Motor neuron (in vitro differentiated cells): ENCODE measurements at regions not wholly inside any gene's neighbourhood (a gene's known extent, or its start where the extent isn't known, plus 50 kb on each side); places are given as distances from the start of the nearest gene placed in this dataset.
"Not testable (repeated sequence)": the region's sequence is repeated elsewhere in the genome, so short reads cannot be mapped to it uniquely, and the experiment has no call there.

Experiments
- ATAC-seq, 8 experiments: fragments of 200-7000 bp; cut with Tn5 transposase; replicated peaks in 6 of 8; 2 replicates each; pipeline ENCODE4 v1.8.0; 2021; ENCODE audit warnings: mild to moderate bottlenecking in 8 of 8, moderate library complexity in 8 of 8
- H3K27ac ChIP-seq, 2 donors: fragments of 250-450 bp; sonication (Bioruptor Pico); 2 replicates each; pipeline ENCODE4 v1.9.0; 2021; ENCODE audit warnings: antibody characterized with exemption in 2 of 2, mild to moderate bottlenecking in 2 of 2, moderate library complexity in 1 of 2
- H3K4me1 ChIP-seq, 2 donors: fragments of 250-450 bp; sonication (Bioruptor Pico); replicated peaks in 1 of 2; 2 replicates each; pipeline ENCODE4 v1.6.1; 2021; ENCODE audit warnings: antibody characterized with exemption in 2 of 2, mild to moderate bottlenecking in 2 of 2, moderate library complexity in 1 of 2
- H3K4me3 ChIP-seq, 5 donors: fragments of 250-450 bp; sonication (Bioruptor Pico); 2 replicates each; pipeline ENCODE4 v1.9.0; 2021; ENCODE audit warnings: antibody characterized with exemption in 5 of 5, mild to moderate bottlenecking in 5 of 5, moderate library complexity in 4 of 5
- WGBS, 10 experiments: fragments of 450-650 bp; shearing (Covaris generic); methylation state at CpG; one replicate each; pipeline ENCODE4 v1.0.0; 2022; 5-methylcytosine and 5-hydroxymethylcytosine counted together
- in situ Hi-C, 9 experiments: fragments of 400-800 bp; cut with MboI; loops; one replicate each; pipeline ENCODE4 v1.15.0; 2021; ENCODE audit warnings: low sequenced_read_pairs in 9 of 9, low pct_unique_long_range_greater_than_20kb in 2 of 9; ENCODE audit not compliant: unreplicated experiment in 9 of 9

- ATAC-seq = peak in 1 of 8 experiments; percentile 19
- H3K4me1 ChIP-seq = peaks cover 0 to 9% of the 10 kb centered on the region in 2 donors
- in situ Hi-C loops = no loop called here
- no peak overlapping the region for H3K4me3 ChIP-seq
- H3K27ac ChIP-seq = no peak overlapping the region
- 17 to 80% (median 47%) methylated on average over 1 to 3 of the region's 4 CpGs; no CpG with 5 or more reads in 4 of the 10 experiments for WGBS, 10 experiments
These were observed 135.4 kb upstream of the SOD1 start for GRCh38 chr21:31524140-31524539.

GRCh38 chr21:31521515-31521914 lies 138.0 kb upstream of the SOD1 start:
- H3K27ac ChIP-seq = no peak overlapping the region
- ATAC-seq = no peak

GRCh38 chr21:31520561-31521098 lies 138.9 kb upstream of the SOD1 start:
- Histone ChIP-seq H3K4me1 (peaks cover 0 to 6% of the 10 kb centered on the region in 2 donors), H3K4me3 (no peak overlapping the region), H3K27ac (no peak overlapping the region)
- in situ Hi-C loops = no loop called here
- WGBS, 10 experiments = 30 to 94% (median 83%) methylated on average over 2 to 7 of the region's 8 CpGs; no CpG with 5 or more reads in 4 of the 10 experiments
- peak in 3 of 8 experiments; percentile 52 to 98 (median 56) for ATAC-seq

More at GRCh38 chr21:31521515-31521914, 138.0 kb upstream of the SOD1 start:
- WGBS, 10 experiments = 67 to 100% (median 100%) methylated on average over 1 to 2 of the region's 3 CpGs; no CpG with 5 or more reads in 6 of the 10 experiments
- in situ Hi-C loops = no loop called here
- Histone ChIP-seq H3K4me1 (peaks cover 0 to 6% of the 10 kb centered on the region in 2 donors), H3K4me3 (no peak overlapping the region)

GRCh38 chr21:31518580-31518979 lies 140.9 kb upstream of the SOD1 start:
- H3K4me1 ChIP-seq = peaks cover 7 to 10% of the 10 kb centered on the region in 2 donors
- H3K27ac ChIP-seq = no peak overlapping the region
- in situ Hi-C loops = no loop called here
- H3K4me3 ChIP-seq = no peak overlapping the region
- WGBS, 10 experiments = 13 to 100% (median 93%) methylated on average over 1 to 3 of the region's 4 CpGs; no CpG with 5 or more reads in 1 of the 10 experiments
- ATAC-seq = no peak

- H3K4me1 ChIP-seq = peaks cover 7 to 10% of the 10 kb centered on the region in 2 donors
- in situ Hi-C loops = no loop called here
- whole genome bisulfite sequencing, 10 experiments = 36 to 100% (median 85%) methylated on average over 1 to 7 of the region's 8 CpGs
- no peak for ATAC-seq
- H3K27ac ChIP-seq = no peak overlapping the region
- no peak overlapping the region for H3K4me3 ChIP-seq
These were observed 141.7 kb upstream of the SOD1 start for GRCh38 chr21:31517664-31518414.

GRCh38 chr21:31515253-31515652 lies 144.2 kb upstream of the SOD1 start:
- H3K4me3 ChIP-seq = no peak overlapping the region
- H3K27ac ChIP-seq = no peak overlapping the region
- ATAC-seq = no peak
- WGBS, 10 experiments = 0 to 100% (median 60%) methylated on average over 1 to 2 of the region's 2 CpGs; no CpG with 5 or more reads in 4 of the 10 experiments
- peaks cover 4 to 7% of the 10 kb centered on the region in 2 donors for H3K4me1 ChIP-seq
- in situ Hi-C loops = no loop called here

- 9 to 65% (median 29%) methylated on average over 1 to 8 of the region's 12 CpGs; no CpG with 5 or more reads in 2 of the 10 experiments for WGBS, 10 experiments
- no peak overlapping the region for H3K4me3 ChIP-seq
- peaks cover 3 to 7% of the 10 kb centered on the region in 2 donors for H3K4me1 ChIP-seq
- peak in 6 of 8 experiments; percentile 84 to 92 (median 90) for ATAC-seq
- in situ Hi-C loops = no loop called here
- H3K27ac ChIP-seq = no peak overlapping the region
These were observed 144.9 kb upstream of the SOD1 start for GRCh38 chr21:31514598-31514997.

- ATAC-seq, H3K4me3 ChIP-seq, H3K4me1 ChIP-seq, H3K27ac ChIP-seq, in situ Hi-C loops: not testable (repeated sequence)
- WGBS, 10 experiments = 63 to 100% (median 90%) methylated on average over 2 to 3 of the region's 5 CpGs; no CpG with 5 or more reads in 6 of the 10 experiments
These were observed 146.0 kb upstream of the SOD1 start for GRCh38 chr21:31513541-31513940.

GRCh38 chr21:31511999-31512398 lies 147.5 kb upstream of the SOD1 start:
- H3K4me3 ChIP-seq, in situ Hi-C loops, ATAC-seq, H3K4me1 ChIP-seq, H3K27ac ChIP-seq: not testable (repeated sequence)
- WGBS, 10 experiments = 0 to 100% (median 80%) methylated on average over 1 to 4 of the region's 4 CpGs; no CpG with 5 or more reads in 1 of the 10 experiments

- in situ Hi-C loops = no loop called here
- H3K27ac ChIP-seq = no peak overlapping the region
- ATAC-seq = no peak
- no peak overlapping the region for H3K4me3 ChIP-seq
- WGBS, 10 experiments = 40 to 100% (median 97%) methylated on average over 1 to 7 of the region's 7 CpGs; no CpG with 5 or more reads in 3 of the 10 experiments
- peaks cover 3 to 7% of the 10 kb centered on the region in 2 donors for H3K4me1 ChIP-seq
These were observed 148.2 kb upstream of the SOD1 start for GRCh38 chr21:31511258-31511657.

- no peak overlapping the region for H3K4me3 ChIP-seq
- peaks cover 0 to 2% of the 10 kb centered on the region in 2 donors for H3K4me1 ChIP-seq
- 21 to 100% (median 71%) methylated on average over 2 to 11 of the region's 14 CpGs; no CpG with 5 or more reads in 2 of the 10 experiments for WGBS, 10 experiments
- no peak overlapping the region for H3K27ac ChIP-seq
- in situ Hi-C loops = no loop called here
- peak in 3 of 8 experiments; percentile 88 to 94 (median 94) for ATAC-seq
These were observed 150.1 kb upstream of the SOD1 start for GRCh38 chr21:31509194-31510017.

- ATAC-seq = no peak
- in situ Hi-C loops = no loop called here
- Histone ChIP-seq H3K27ac (no peak overlapping the region), H3K4me3 (no peak overlapping the region), H3K4me1 (no peaks in the 10 kb centered on the region)
- WGBS, 10 experiments = 42 to 91% (median 78%) methylated on average over 2 to 5 of the region's 7 CpGs; no CpG with 5 or more reads in 1 of the 10 experiments
These were observed 153.5 kb upstream of the SOD1 start for GRCh38 chr21:31505975-31506374.

GRCh38 chr21:31503939-31504338 lies 155.6 kb upstream of the SOD1 start:
- no peak for ATAC-seq
- in situ Hi-C loops = no loop called here
- no peaks in the 10 kb centered on the region for H3K4me1 ChIP-seq
- 20 to 100% (median 85%) methylated on average over 1 to 3 of the region's 3 CpGs; no CpG with 5 or more reads in 3 of the 10 experiments for WGBS, 10 experiments
- H3K27ac ChIP-seq = no peak overlapping the region
- no peak overlapping the region for H3K4me3 ChIP-seq
